NCI-H187 treated with DMSO at 0.1 percent for 48 hours (cell line): ENCODE measurements at regions not wholly inside any gene's neighbourhood (a gene's known extent, or its start where the extent isn't known, plus 50 kb on each side); places are given as distances from the start of the nearest gene placed in this dataset.

Experiments
- DNase-seq: peaks from one replicate; lab custom pipeline; 2025; lab: John Stamatoyannopoulos, UW

GRCh38 chr3:154976072-154976983, 103.8 kb upstream of the MME start:
- DNase-seq: no peak

GRCh38 chr3:154973851-154974250, 106.3 kb upstream of the MME start:
- DNase-seq: no peak

- DNase-seq: no peak
Measured at GRCh38 chr3:154972951-154973350, 107.2 kb upstream of the MME start.

DNA sequence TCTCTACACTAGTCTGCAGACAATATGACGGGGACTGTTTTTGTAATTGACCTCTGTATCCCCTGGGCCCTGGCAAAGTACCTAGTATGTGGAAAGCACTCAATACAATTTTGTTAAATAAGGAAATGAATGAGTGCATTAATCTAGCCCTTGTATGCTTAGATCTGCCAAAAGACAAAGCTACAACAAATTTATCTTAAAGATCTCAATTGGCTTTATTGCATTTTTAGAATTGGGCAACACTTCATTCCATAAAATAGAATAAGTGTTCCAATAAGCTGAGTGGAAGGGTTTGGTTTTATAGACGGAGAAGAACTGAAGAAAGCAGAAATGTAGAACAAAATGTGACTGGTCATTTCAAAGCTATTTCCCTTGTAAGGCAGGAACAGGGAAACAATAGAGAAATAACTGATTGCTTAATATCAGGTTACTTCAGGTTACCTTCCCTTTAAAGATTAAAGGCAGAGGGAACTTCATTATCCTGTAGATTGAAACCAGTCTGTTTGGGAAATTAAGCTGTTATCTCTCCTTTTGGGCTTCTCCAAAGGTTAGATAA, 108.3 kb upstream of the MME start:
- no peak for DNase-seq

DNA sequence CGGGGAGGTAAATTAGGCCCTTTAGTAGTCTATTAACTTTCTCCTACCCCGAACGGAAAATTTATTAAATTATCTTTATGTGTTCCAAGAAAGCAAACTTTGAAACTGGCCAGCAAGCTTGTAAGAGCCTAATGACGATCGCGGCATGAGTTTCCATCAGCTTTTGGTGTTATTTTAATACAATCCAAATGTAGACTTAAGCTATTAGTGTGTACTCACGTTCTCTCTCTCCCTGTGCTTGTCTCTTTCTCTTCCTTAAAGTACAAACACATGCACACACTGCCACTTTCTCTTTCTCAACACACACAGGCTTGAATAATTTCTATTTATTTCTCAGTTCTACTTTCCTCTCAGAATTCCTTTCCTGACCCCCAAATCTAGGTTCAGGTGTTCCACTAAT, 108.8 kb upstream of the MME start:
- DNase-seq: no peak

DNA sequence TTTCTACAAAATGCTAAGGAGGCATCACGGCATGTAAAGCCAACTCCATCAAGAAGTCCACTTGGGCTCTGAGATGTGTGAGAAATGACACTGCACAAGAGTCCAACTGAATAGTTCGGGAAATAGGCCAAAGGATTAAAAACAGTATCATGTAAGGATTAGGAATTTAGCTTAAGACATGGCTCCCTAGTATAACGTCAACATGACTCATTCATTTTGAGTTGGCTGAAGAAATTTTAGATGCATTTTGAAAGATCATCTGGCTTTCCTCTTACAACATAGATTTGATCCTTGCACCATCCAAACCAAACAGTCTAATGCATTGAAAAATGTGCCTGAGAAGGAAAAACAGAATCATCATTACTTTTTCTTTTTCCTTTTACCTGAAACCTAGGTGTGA, 109.3 kb upstream of the MME start:
- DNase-seq: no peak

GRCh38 chr3:154969366-154969765, 110.8 kb upstream of the MME start:
- DNase-seq: no peak

DNA sequence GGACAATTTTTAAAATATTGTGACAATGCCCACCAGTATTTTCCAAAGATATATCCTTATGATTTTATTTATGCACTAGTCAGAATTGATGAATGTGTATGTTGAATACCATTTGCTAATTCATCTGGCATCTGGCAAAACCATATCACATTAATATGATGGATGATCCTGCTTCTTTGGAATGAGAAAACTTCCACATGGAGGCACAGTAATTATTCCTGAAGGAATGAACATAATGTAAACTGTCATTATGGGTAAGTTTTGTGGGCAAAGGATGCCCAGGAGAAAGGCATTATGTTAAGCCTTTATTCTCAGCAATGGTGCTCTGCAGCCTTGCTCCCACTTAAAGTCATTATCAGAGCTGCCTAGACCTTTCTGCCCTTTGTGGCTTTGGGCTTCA, 113.0 kb upstream of the MME start:
- DNase-seq: no peak

- no peak for DNase-seq
Measured at GRCh38 chr3:154956815-154957214, 123.3 kb upstream of the MME start.

DNA sequence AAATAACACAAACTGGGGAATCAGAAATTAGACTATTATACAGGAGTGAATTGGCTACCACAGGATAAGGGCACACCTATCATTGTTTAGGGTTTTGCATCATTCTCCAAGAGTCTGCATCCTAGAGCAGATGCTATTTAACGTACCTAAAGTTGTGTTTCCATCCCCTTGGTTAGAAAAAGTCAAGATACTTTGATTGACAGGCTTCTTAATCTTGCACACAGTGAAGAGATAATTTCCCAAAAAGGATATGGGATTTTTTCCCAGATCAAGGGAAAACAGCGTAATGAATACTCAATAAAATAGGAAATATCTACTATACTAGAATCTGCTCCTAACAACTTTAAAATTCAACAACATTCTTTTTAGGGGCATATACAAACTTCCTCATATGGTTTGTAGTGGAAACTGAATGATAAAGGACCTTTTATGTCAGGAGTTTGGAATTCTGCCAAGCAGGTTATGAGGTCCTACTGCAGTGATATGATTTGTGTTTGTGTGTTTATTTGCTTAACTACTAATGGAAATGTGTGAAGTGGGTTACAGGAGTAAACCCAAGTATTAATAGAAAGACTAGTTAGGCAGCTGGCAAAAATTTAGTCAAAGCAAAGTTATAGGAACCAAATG, 124.1 kb upstream of the MME start:
- DNase-seq: no peak

DNA sequence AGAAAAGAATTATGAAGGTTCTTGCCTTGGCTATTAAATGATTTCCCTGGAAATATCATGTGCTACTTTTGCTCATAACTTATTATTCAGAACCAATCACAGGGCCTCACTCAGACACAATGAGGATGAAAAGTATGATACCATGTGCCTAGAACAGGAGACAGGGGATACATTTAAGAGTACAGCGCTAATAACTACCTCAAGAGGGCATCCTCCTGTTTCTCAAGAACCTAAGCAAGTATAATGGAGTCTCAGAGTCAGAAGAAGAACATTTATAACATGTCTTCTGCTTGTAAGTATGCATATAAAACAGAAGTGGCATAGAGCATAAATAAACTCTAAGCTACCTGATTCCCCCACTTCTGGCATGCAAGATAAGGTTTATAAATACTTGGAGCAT, 125.4 kb upstream of the MME start:
- DNase-seq: no peak

DNA sequence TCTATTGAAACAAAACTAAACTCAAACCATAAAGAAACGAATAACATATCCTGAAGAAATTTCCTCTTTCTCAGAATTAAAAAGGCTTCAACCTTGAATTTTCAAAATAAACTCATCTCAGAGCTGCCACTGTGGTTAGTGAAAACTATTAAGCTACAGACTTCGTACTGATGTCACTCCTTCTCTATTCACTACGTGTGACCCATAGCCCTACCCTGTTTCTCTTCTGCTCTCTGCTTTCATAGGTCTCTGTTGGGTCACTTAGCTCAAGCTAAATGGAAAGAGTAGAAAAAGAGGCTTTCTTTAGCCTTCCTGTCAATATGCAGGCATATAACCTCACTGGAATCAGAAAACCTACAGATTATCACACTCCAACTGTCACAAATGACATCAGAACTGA, 126.6 kb upstream of the MME start:
- DNase-seq: no peak

DNA sequence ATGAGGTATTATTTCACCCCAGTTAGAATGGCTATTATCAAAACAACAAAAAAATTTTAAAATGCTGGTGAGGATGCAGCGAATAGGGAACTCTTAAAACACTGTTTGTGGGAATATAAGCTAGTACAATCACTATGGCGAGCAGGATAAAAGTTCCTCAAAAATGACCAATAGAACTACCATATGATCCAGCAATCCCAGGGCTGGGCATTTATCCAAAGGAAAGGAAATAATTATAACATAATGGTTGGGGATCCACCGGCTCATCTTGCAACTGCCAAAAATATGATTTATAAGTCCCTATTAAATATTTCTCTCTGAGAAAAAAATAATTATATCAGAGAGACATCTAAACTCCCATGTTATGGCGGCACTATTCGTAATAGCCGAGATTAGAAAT, 127.6 kb upstream of the MME start:
- DNase-seq: no peak

- no peak for DNase-seq
Measured at GRCh38 chr3:154943981-154944380, 136.1 kb upstream of the MME start.

GRCh38 chr3:154942827-154943226, 137.3 kb upstream of the MME start:
- no peak for DNase-seq

- no peak for DNase-seq
Measured at GRCh38 chr3:154936196-154936595, 143.9 kb upstream of the MME start.

DNA sequence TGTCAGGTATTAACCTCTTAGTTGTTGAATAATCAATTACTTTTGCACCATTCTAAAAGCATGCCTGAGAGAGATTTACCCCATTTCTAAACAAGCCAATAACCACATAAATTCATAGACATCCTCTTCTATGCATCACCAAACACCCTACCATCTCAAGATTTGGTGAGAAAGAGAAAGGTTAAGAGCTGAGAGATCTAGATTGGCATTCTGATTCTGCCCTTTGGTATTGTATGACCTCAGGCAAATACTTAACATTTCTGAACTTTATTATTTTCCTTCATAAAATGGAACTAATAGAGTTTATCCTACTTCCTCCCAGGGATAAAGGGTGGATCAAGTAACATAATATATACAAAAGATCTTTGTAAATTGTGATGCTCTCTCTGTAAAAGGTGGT, 146.5 kb upstream of the MME start:
- no peak for DNase-seq

DNA sequence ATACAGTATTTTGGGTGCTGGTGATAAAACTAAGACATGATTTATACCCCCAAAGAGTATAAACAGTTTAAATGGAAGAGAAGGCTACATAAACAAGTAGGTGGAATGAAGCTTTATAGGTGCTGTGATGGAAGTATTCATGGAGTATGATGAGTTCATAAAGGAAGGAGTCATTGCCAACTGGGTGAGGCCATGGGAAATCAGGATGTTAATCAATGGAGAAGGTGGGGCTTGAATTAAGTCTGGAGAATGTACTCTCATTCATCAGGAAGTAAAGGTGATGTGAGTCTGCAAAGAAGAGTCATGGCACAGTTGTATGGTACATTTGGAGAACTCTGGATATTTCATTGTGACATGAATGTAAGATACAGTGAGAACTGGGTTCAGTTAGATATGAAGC, 147.5 kb upstream of the MME start:
- no peak for DNase-seq

DNA sequence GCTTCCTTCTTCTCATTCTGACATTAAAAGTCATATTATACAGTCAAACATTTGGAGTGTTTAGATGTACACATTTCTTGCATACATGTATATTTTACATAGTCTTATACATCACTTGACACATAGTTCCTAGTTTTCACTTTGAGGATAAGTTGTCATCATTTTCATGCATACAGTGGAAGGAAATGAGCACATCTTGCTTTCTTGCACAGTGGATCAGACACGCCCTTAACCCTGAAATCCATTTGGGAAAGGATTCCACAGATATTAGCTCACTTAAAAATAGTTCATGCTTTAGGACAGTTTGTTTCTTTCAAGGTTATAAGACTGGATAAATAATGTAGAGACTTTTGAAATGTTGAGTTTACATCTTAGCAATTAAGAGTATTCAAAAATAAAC, 148.6 kb upstream of the MME start:
- no peak for DNase-seq

- DNase-seq: no peak
Measured at GRCh38 chr3:154926721-154927120, 153.4 kb upstream of the MME start.

DNA sequence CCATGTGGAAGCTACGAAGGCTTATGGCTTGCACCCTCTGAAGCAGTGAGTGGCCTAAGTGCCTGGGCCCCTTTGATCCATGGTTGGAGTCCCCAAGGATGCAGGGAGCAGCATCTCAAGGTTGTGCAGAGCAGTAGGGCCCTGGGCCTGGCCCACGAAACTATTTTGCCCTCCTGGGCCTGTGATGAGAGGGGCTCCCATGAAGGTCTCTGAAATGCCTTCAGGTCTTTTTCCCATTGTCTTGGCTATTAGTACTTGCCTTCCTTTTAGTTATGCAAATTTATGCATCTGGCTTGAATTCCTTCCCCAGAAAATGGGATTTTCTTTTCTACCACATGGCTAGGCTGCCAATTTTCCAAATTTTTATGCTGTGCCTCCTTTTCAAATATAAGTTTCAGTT, 158.8 kb upstream of the MME start:
- no peak for DNase-seq

DNA sequence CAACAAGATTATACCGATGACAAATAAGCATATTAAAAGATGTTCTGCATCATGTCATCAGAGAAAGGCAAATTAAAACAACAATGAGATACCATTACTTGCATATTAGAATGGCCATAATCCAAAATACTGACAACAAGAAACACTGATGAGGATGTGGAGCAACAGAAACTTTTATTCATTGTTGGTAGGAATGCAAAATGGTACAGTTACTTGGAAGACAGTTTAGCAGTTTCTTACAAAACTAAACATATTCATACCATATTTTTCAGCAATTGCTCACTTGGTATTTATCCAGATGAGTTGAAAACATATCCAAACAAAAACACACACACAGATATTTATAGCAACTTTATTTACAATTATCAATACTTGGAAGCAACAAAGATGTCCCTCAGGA, 160.9 kb upstream of the MME start:
- no peak for DNase-seq

DNA sequence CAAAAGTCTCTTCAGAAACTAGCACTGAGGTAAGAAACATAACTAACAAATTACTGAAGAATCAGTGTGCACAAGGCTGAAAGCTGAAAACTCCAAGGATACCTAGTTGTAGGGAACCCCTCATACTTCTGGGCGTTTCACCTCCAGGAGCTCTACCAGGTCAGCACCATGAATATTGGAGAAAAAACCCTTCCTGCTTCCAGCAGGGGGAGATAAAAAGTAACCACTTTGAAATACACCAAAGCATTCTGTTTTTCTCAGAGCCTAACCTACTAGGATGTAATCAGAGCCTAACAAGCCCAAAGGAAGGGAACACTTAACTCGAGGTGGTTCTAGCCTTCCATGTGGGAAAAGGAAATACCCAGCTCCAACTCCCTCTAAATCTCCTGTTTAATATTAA, 175.8 kb upstream of the MME start:
- no peak for DNase-seq
